Stimulated activated CD4-positive, alpha-beta T cell treated with anti-CD3 and anti-CD28 coated beads, Interleukin-1b, Interleukin-23, amount 100 ng/mL, for 4 hours (primary cell): ENCODE measurements at regions not wholly inside any gene's neighbourhood (a gene's known extent, or its start where the extent isn't known, plus 50 kb on each side); places are given as distances from the start of the nearest gene placed in this dataset.

Experiments
- DNase-seq, 2 donors: peaks; one replicate each; pipeline ENCODE4 v3.0.0-alpha.2; 2020; ENCODE audit warnings: low read depth in 2 of 2

- DNase-seq = no peak
Observed at GRCh38 chr17:5635949-5636348, 51.6 kb upstream of the NLRP1 start.

- DNase-seq = no peak
Observed at GRCh38 chr17:5638596-5638995, 54.3 kb upstream of the NLRP1 start.

- DNase-seq = no peak
Observed at GRCh38 chr17:5640726-5641125, 56.4 kb upstream of the NLRP1 start.

GRCh38 chr17:5642752-5643151 is 58.4 kb upstream of the NLRP1 start:
- DNase-seq = no peak

- no peak for DNase-seq
Observed at GRCh38 chr17:5644065-5644464, 59.8 kb upstream of the NLRP1 start.

- no peak for DNase-seq
Observed at GRCh38 chr17:5651348-5651747, 67.0 kb upstream of the NLRP1 start.

GRCh38 chr17:5661491-5662125 is 77.3 kb upstream of the NLRP1 start:
- no peak for DNase-seq

- no peak for DNase-seq
Observed at GRCh38 chr17:5662409-5663085, 78.2 kb upstream of the NLRP1 start.

- DNase-seq = no peak
Observed at GRCh38 chr17:5665164-5665563, 80.9 kb upstream of the NLRP1 start.

GRCh38 chr17:5667871-5668270 is 83.6 kb upstream of the NLRP1 start:
- no peak for DNase-seq

- DNase-seq = no peak
Observed at GRCh38 chr17:5668557-5669138, 84.3 kb upstream of the NLRP1 start.

GRCh38 chr17:5669191-5669590 is 84.9 kb upstream of the NLRP1 start:
- DNase-seq = no peak

- DNase-seq = no peak
Observed at GRCh38 chr17:5672141-5672540, 87.8 kb upstream of the NLRP1 start.

GRCh38 chr17:5672815-5673430 is 88.6 kb upstream of the NLRP1 start:
- DNase-seq = no peak

GRCh38 chr17:5675625-5676421 is 91.5 kb upstream of the NLRP1 start:
- DNase-seq = no peak

- DNase-seq = no peak
Observed at GRCh38 chr17:5677620-5678019, 93.3 kb upstream of the NLRP1 start.

GRCh38 chr17:5678171-5678570 is 93.9 kb upstream of the NLRP1 start:
- no peak for DNase-seq

- DNase-seq = no peak
Observed at GRCh38 chr17:5680766-5681165, 96.5 kb upstream of the NLRP1 start.

GRCh38 chr17:5683241-5683640 is 98.9 kb upstream of the NLRP1 start:
- no peak for DNase-seq

- DNase-seq = no peak
Observed at GRCh38 chr17:5686074-5686635, 101.8 kb upstream of the NLRP1 start.

- no peak for DNase-seq
Observed at GRCh38 chr17:5687646-5688045, 103.3 kb upstream of the NLRP1 start.

GRCh38 chr17:5693821-5694220 is 109.5 kb upstream of the NLRP1 start:
- no peak for DNase-seq
